ENCODE measurements at regions not wholly inside any gene's neighbourhood (a gene's known extent, or its start where the extent isn't known, plus 50 kb on each side); places are given as distances from the start of the nearest gene placed in this dataset.

DNA sequence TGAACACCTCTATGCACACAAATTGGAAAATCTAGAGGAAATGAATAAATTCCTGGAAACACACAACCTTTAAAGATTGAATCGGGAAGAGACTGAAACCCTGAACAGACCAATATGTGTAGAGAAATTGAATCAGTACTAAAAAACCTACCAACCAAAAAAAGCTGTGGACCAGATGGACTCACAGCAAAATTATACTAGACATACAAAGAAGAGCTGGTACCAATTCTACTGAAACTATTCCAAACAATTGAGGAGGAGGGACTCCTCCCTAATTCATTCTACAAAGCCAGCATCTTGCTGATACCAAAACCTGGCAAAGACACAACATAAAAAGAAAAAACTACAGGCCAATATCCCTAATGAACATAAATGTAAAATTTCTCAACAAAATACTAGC, 54.4 kb upstream of the SEZ6L start:
- no peaks in the 10 kb centered on the region for H3K36me3 ChIP-seq (ENCODE audit: control insufficient read depth, insufficient read depth, low read length)

More for the DNA sequence above, 54.4 kb upstream of the SEZ6L start:
- no peak for FAIRE-seq
- DNase-seq (ENCODE audit: extremely low read depth in 1 of 4, low spot score in 3 of 4), result no peak
- Histone ChIP-seq H3K27ac (ENCODE audit: extremely low read depth, low read depth, low read length) (no peak overlapping the region), H3K9ac (ENCODE audit: insufficient read depth in 1 of 2, low read depth in 2 of 2, low read length in 2 of 2) (no peak overlapping the region), H4K20me1 (replicated peaks; ENCODE audit: control insufficient read depth, insufficient read depth, low read length) (no peaks in the 10 kb centered on the region), H3K9me3 (replicated peaks; ENCODE audit: control insufficient read depth, insufficient read depth, low read depth, low read length) (no peaks in the 10 kb centered on the region), H2AFZ (ENCODE audit: low read depth, low read length) (no peak overlapping the region), H3K27me3 (ENCODE audit: control insufficient read depth in 2 of 2, insufficient read depth in 2 of 2, low read length in 2 of 2) (no peaks in the 10 kb centered on the region), H3K9me1 (ENCODE audit: control insufficient read depth, insufficient read depth, low read length) (no peaks in the 10 kb centered on the region), H3K79me2 (ENCODE audit: control insufficient read depth, insufficient read depth, low read length) (no peaks in the 10 kb centered on the region), H3K4me3 (no peak overlapping the region), H3K4me1 (replicated peaks in 1 of 2; ENCODE audit: control insufficient read depth in 2 of 2, insufficient read depth in 2 of 2, low read length in 2 of 2) (no peaks in the 10 kb centered on the region), H3K4me2 (ENCODE audit: insufficient read depth, low read length) (no peak overlapping the region)
- in situ Hi-C loops (cut with MboI) (no loop called here), intact Hi-C loops (cut with micrococcal nuclease) (no loop called here)
- TF ChIP-seq HDAC2 (IDR thresholded peaks at IDR 0.05) (no peak), ZC3H4 (CRISPR knock-in tag; IDR thresholded peaks at IDR 0.05; ENCODE audit: borderline replicate concordance) (no peak), CREM (IDR thresholded peaks at IDR 0.05; ENCODE audit: low read depth) (no peak), ZBTB11 (CRISPR knock-in tag; IDR thresholded peaks at IDR 0.05) (no peak), GATA2 (CRISPR knock-in tag; IDR thresholded peaks at IDR 0.05) (no peak)
- TF ChIP-seq, protein P1, sequence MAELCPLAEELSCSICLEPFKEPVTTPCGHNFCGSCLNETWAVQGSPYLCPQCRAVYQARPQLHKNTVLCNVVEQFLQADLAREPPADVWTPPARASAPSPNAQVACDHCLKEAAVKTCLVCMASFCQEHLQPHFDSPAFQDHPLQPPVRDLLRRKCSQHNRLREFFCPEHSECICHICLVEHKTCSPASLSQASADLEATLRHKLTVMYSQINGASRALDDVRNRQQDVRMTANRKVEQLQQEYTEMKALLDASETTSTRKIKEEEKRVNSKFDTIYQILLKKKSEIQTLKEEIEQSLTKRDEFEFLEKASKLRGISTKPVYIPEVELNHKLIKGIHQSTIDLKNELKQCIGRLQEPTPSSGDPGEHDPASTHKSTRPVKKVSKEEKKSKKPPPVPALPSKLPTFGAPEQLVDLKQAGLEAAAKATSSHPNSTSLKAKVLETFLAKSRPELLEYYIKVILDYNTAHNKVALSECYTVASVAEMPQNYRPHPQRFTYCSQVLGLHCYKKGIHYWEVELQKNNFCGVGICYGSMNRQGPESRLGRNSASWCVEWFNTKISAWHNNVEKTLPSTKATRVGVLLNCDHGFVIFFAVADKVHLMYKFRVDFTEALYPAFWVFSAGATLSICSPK (IDR thresholded peaks at IDR 0.05; ENCODE audit: borderline replicate concordance), result no peak
- ATAC-seq, result no peak
- WGBS (ENCODE audit: insufficient coverage, low coverage, missing lambda C conversion rate), result 0% methylated on average over 1 of the region's 1 CpG
- ChIA-PET POLR2A (no interaction called here), CTCF (ENCODE audit: low intra/inter-chr PET ratio) (no interaction called here)
- BruUV-seq (replicated peaks), result no TSS peak
